Right hindlimb (tissue), 1 donor: ENCODE measurements at regions not wholly inside any gene's neighbourhood (a gene's known extent, or its start where the extent isn't known, plus 50 kb on each side); places are given as distances from the start of the nearest gene placed in this dataset.

ENCODE experiments used
- DNase-seq: peaks from one replicate; pipeline ENCODE4 v3.0.0-alpha.2; 2018

DNA sequence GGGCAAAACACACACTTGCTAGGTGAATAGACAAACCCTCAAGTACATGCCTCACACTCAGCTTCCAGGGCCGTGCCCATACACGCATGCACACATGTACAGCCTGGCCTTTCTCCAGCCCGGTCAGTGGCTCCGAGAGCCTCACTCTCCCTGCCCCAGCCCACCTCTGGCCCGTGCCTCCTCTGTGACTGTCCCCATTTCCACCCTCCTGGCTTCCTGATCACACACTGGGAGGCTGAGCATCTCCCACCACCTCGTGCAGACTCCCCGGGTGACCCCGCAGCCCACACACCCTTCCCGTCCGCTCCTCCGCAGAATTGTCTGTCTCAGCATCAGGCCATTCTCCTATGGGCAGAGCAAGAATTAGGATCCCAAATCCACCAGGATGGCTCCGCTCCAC is 634.1 kb downstream of the TBC1D22A start:
- DNase-seq, result no peak

DNA sequence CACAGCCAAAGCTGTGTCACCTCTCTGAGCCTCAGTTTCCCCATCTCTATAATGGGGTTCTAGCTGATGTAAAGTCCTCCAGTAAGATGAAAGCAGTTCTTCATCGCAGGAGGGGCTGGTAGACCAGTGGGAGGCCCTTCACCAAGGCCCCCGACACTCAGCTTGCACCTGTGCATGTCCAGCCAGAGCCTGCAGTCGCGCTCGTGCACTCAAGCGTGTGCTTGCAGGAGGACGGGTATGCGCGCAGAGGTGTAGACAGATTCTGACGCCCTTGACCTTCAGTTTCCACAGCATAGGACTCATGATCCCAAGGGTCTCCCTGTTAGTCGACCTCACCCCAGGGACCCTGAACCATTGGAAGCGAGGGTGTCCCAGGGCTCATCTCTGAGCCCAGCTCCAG is 633.7 kb downstream of the TBC1D22A start:
- no peak for DNase-seq

DNA sequence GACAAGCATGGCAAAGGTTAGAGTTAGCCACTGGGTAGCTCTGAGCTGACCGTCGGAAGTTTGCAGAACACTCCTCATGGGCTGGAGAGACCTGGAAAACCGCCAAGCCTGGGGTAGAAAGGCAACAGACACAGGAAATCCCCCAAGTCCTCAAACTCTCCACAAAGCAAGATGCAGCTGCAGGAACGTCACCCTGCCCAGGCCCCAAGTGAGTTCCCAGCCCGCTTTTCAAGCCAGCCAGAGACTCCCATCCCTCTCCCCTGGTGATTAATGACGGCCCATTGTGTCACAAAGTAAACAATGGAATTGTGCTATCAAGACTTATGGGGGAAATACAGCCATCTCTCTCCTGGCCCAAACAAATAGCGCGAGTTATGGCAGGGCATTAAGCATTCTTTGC is 633.0 kb downstream of the TBC1D22A start:
- DNase-seq, result no peak

DNA sequence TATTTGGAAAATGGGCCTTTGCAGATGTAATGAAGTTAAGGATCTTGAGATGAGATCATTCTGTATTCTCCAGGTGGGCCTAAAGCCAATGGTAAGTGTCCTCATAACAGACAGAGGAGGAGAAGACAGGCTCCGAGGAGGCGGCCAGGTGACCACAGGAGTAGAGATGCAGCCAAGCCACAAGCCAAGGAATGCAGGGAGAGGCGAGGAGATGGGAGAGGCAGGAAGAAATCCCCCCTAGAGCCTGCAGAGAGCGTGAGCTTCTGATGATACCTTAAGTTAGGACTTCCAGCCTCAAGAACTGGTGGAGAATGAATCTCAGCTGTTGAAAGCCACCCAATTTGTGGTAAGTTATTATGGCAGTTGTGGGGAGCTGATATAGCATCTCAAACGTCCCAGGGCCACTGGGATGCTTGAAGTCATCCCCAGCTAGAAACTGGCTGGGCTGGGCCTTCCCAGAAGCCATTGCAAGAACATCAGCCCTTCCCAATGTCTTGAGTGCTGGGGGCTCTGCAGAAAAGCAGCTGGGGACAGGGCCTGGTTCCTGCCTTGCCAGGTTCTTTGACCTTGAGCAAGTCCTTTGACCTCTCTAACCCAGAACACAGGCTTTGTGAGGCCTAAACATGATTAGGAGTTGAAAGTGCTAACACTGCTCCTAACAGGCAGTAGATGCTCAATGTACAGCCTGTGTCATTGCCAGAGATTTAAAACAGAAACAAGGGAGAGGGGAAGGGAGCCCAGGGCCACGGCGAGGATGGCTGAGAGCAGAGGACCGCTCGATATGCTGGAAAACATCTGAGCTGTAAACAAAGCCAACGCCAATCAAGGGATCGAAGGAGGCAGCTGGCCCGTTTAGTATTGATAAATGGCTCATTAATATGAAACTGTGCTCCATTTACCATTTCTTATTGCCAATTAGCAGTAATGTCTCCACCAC is 632.3 kb downstream of the TBC1D22A start:
- no peak for DNase-seq

DNA sequence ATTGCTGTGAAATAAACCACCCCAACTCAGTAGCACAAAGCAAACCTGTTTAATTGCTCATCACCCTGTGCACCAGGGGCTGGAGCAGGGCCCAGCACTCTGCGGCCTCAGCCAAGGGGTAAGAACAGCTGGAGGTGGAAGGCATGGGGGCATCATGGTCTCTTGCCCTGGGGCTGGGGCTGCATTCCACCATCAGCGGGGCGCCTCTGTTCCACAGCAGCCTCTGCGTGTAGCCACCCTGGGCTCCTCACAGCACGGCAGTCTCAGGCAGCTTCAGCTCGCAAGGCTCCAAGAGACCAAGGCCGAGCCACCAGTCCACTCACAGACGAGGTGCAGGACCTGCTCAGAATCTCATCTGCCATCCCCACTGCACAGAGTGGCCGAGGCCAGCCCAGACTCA is 630.7 kb downstream of the TBC1D22A start:
- no peak for DNase-seq

DNA sequence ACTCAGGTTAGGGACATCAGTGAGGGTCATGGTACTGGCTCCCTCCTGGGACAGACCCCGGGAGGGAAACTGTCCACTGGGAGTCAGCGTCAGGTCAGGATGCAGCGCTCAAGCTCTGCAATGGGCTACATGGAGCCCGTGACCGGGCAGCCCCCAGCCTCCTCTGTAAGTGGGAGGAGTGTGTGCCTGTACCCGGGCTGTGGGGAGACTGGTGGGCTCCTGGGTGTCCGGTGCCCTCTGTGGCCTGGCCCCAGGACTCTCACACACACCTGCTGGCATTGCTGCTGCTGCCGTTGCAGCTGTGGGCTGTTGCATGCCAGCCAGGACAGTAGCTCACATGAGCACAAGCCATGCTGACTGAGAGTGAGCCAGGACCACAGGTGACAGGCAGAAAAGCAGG is 630.3 kb downstream of the TBC1D22A start:
- DNase-seq, result no peak

DNA sequence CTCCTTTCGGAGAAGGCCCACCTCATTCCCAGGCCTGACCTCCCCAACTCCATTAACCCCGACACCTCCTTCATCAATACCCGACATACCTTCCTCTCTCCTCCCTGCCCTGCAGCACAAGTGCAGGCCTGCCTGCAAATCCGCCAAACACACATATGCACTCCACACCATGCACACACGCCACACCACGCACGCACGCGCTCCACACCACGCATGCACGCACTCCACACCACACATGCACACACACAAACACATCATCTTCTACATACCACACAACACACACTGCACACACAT is 629.6 kb downstream of the TBC1D22A start:
- no peak for DNase-seq

DNA sequence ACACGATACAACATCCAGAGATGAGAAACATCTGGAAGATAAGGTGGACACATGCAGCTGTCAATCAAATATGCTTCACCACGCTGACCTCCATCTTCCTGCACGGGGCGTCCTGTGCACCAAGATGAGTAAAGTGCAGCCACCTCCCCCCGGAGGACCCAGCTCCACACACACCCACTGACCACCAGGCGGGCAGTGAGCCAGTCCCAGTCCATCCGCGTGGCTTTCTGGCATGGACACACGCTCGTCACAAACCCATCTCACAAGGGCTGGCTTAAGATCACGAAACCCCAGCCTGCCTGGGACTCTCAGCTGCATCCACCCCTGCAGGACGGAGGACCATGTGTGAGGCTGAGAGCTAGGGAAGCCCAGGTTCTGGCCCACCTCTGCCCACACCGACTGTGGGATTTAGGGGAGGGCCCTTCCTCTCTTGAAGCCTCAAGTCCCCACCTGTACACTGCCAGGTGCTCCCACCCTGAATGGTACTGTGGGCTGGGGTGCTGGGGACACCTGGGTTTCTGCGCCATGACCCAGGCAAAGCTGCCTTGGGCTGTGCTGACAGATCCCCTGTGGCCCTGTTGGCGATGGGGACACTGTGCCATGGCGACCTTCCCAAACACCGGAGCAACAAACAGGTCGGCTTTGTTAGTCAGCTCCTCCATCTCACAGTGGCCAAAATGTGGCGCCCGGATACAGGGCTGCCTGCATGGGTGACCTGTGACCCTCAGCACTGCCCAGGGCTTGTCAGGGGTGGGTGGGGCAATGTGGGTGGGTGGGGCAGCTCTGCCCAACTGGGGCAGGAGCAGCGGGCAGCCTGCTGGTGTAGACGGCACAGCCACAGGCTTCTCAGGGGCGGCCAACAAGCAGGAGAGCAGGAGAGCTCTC is 629.0 kb downstream of the TBC1D22A start:
- no peak for DNase-seq

DNA sequence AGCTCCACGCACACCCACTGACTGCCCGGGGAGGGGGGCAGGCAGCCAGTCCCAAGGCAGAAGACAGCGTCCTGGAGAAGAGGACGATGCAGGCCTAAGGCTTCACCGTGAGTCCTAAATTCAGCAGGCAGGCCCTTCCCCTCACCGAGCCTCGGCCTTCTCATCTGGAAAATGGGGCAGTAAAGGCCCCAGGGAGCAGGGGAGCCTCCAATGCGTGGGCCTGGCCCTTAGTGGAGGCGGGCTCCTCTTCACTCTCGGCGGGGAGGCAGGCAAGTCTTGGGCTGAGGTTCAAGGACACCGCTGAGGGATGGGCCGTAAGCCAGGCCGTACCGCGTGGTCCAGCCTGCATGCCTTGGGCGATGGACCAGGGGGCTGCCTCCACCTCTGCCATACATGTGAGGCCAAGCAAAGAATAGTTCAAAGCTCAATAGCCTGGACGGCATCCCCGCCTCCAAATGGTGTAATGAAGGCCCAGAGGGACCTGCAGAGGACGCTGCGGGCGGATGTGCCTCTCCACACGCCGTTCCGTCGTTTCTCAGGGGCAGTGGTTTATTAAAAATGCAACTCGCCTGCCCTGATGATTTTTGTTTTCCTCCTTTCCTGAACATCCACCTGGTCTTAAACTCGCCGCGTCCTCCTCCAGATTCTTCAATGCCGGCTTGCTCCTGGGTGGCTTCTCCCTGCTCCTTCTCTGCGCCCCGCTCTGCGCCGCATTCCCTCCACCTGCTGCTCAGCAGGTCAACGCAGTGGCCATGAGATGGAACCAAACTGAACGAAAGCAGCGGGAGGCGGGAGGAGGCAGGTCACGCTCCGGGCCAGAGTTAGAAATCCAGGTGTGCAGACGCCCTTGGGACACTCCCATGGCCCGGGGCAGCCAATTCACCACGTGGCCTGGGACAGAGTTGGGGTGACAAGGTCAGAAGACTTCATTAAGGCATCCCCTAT is 627.8 kb downstream of the TBC1D22A start:
- no peak for DNase-seq

DNA sequence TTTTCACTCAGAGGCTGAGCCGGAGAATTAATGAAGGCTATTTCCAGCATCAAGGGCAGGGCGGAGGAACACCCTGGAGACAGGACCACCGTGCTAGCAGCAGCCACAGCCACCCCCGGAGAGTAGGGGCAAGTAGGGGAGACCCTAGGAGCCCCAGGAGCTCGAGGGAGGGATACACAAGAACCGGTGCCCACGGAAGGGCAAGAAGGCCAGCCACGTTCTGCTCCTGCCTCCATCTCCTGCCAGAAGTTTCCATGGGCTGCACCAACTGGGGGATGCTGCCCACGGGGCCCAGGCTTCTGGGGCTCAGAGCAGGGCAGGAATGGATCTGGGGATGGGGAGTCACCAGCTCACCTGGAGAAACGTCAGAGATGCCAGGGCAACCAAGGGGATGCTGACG is 626.8 kb downstream of the TBC1D22A start:
- DNase-seq, result no peak

DNA sequence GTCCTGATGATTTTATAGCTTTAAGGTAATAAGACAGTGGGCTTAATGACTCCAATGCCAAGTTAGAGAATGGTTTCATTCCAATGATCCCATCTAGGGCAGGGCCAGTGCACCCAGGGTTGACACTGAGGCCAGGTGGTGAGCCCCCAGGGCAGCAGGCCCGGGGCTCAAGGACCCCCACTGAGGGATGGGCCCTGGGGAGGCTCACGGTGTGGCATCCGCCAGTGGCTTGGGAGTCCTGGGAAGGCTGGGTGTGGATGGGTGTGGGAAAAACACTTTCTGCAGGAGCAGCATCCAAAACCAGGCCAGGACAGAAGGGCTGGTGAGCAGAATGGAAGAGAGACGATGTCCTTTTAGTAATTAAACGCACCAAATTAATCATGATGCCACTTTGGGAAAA is 626.3 kb downstream of the TBC1D22A start:
- DNase-seq, result no peak

DNA sequence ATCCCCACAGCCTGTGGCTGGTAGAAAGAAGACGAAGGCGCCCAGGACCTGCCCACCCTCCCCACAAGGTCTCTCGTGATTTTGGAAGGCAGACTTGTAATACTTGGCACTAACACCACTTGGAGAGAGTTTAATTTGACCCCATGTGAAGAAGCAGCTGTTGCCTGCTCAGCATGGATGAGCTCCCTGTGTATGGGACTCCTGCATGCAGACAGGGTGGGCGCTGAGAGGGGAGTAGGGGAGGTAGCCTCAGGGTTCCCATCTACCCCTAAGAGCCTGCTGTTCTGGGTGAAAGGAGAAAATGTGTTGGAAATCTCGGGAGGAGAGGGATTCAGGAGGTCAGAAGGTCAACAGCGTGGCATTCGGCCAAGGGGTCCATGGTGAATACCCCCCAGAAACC is 625.9 kb downstream of the TBC1D22A start:
- DNase-seq, result no peak

DNA sequence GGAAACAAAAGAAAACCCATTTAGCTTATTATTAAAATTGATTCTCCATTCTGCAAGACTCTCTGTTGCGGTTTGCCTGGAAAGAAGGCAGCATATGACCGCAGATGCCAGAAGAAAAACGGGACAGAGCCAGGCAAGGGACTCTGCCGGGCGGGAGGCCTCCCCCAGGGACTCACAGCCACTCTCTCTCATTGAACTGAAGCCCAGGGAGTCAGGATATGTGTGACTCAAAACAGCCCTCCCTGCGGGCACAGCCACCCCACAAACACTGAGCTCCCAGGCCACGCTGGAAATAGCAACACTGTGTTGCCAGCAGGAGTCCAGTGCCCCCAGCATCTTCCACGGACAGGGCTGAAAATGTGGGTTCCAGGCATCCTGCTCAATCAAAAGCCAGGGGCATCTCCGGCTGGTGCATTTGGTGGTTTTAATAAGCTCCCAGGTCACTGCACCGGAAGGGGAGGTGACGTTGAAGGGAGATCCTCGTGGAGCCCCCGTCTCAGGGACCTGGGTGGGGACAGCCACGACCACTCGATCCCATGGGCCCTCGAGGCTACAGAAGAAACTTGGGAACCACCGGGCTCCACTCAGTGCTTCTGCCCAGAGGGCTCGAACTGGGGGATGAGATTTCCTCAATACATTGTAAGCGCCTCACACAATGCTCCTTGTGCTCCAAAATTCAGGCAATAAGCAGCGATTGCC is 624.5 kb downstream of the TBC1D22A start:
- DNase-seq, result no peak

DNA sequence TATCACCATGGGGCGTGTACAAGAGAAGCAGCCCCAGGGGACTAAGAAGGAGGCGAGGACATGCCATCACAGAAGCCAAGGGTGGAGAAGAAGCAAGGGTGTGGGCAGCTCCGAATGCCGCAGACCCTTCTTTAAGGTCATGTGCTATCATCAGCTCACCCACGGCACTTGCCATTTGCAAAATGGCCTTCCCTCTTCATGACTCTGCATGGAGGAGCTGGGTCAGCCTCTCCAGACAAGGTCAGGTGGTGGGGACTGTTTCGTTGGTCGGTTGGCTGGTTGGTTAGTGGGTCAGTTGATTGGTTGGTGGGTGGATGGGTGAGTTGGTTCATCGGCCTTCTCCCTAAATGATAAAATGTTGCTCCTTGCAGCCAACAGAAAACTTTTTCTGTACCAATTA is 622.5 kb downstream of the TBC1D22A start:
- DNase-seq, result no peak

DNA sequence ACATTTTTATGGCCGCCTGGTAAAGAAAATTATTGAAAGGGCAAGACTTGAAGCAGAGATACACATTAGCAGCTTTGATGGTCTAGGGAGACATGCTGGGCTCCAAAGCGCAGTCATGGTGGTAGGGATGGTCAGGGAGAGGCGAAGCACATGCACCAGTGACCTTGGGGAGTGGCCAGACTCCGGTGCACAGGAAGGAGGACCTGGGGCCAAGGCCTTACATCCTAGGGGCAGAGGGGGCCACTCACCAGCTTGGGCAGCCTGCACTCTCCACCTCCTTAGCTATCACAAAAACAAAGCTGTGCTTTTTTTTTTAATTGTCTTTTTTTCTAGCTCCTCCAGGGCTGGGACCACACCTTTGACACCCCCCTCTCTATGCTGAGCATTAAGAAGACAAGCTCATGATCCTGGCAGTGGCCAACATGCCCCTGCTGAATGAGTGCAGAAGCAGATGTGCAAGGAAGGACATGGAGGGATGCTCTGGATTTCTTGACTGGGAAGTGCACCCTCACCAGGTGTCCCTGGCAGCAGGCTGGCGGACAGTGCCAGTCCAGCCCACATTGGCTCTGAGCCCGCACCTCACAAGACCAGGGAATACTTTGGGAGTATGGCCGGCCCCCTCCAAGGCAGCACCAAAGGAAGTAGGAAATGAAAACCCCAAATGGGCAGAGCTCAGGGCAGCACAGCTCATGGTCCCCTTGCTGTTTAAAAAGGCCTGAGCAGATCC is 619.9 kb downstream of the TBC1D22A start:
- no peak for DNase-seq

DNA sequence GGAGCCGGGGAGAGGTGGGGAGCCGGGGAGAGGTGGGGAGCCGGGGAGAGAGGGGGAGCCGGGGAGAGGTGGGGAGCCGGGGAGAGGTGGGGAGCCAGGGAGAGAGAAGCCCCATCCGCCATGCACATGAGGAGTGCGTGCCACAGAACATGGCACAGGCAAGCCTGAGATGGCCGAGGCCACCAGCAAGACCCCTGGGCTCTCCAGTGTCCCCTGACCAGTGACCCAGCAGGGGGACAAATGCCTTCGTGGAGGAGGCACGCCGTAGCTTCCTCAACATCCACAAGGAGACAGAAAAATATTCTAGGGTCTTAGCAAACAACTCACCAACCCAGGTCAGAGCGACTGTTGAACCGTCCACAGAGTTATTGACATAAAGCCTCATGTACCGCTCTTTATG is 618.8 kb downstream of the TBC1D22A start:
- DNase-seq, result no peak

DNA sequence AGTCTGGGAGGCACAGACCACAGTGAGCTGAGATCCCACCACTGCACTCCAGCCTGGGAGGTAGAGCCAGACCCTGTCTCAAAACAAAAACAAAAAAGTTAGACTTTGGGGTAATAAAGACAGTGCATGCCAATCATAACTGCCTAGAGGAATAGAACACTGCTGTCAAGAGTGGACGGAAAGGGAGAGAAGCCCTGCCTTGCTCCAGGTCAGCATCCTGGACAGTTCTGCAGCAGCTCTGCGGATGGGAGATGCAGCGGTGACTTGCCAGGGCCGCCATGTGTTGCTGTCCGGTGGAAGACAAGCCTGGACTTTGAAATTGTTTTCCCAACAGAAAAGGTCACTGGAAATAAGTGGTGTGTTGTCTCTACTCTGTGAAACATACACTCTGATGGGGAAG is 618.2 kb downstream of the TBC1D22A start:
- DNase-seq, result no peak

DNA sequence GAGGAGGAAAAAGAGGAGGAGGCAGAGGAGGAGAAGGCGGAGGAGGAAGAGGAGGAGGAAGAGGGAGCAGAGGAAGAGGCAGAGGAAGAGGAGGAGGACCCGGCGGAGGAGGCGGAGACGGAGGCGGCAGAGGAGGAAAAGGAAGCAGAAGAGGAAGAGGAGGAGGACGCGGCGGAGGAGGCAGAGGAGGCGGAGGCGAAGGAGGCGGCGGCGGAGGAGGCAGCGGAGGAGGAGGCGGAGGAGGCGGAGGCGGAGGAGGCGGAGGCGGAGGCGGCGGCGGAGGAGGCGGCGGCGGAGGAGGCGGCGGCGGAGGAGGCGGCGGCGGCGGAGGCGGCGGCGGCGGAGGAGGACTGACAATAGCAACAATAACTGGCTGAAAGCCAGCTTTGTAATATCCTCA is 616.6 kb downstream of the TBC1D22A start:
- DNase-seq, result no peak

DNA sequence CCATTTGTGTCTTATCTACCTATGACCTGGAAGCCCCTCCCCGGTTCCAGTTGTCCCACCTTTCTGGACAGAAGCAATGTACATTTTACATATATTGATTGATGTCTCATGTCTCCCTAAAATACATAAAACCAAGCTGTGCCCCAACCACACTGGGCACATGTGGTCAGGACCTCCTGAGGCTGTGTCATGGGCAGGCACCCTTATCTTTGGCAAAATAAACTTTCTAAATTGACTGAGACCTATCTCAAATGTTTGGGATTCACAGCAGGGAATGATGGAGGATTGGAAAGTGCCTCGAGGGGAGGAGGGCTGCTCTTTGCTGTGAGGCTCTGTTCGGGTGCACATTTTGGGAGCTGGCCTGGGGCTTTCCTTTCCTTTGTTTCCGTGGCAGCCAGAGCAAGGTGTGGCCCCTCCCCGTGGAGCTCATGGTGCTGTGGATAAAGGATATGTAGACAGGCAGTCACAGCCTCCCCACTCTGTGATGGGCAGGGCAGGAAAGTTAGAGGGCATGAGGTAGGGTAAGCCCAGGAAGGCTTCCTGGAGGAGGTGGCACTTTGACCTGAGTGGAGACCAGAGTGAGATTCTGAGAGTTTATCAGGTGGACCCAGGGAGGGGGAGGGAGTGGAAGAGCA is 615.6 kb downstream of the TBC1D22A start:
- no peak for DNase-seq

DNA sequence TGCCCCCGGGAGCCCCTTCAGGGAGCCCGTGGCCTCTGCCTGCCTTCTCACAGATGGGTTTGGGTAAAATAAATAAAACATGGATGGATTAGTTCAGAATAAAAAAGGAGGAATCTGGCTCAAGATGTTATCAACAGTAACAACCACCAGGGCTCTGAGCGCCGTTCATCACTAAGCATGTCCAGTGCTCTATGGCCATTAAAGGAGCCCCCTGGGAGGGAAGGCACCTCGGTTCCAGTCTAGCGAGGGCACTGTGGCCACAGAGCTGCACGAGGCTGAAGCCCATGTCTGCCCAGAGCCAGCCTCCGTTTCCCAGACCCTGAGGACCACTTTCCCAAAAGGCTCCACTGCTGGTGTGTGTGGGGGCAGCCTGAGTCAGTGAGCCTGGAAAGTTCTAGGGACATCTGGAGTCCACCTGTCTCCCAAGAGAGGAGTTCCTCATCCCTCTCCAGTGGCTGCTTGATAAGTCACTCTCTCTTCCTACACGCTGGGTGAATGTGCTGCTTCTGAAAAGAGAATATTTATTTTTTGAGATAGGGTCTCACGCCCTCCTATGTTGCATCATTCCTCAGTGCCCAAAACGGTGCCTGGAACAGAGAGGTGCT is 614.6 kb downstream of the TBC1D22A start:
- DNase-seq, result no peak

DNA sequence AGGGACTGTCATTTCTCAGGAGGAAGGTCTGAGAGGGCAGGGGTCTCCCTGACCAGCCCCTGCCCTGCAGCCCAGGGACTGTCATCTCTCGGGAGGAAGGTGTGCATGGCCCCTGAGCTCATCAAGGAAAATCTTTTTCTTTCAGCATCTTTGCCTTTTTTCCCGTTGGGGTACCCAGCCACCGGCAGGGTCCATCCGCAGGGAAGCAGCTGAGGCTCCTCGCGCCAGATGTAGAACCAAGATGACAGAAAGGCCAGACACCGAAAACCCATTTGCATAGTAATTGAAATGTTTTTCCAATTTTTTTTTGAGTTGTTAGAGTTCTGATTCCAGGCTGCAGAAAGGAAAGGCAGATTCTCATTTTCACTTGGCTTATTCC is 613.9 kb downstream of the TBC1D22A start:
- DNase-seq, result no peak
